DMS114 treated with DMSO at 0.1 percent for 48 hours (cell line): ENCODE measurements at regions not wholly inside any gene's neighbourhood (a gene's known extent, or its start where the extent isn't known, plus 50 kb on each side); places are given as distances from the start of the nearest gene placed in this dataset.

ENCODE experiments used
- DNase-seq: peaks from one replicate; lab custom pipeline; 2025; ENCODE audit not compliant: unreplicated experiment; lab: John Stamatoyannopoulos, UW

DNA sequence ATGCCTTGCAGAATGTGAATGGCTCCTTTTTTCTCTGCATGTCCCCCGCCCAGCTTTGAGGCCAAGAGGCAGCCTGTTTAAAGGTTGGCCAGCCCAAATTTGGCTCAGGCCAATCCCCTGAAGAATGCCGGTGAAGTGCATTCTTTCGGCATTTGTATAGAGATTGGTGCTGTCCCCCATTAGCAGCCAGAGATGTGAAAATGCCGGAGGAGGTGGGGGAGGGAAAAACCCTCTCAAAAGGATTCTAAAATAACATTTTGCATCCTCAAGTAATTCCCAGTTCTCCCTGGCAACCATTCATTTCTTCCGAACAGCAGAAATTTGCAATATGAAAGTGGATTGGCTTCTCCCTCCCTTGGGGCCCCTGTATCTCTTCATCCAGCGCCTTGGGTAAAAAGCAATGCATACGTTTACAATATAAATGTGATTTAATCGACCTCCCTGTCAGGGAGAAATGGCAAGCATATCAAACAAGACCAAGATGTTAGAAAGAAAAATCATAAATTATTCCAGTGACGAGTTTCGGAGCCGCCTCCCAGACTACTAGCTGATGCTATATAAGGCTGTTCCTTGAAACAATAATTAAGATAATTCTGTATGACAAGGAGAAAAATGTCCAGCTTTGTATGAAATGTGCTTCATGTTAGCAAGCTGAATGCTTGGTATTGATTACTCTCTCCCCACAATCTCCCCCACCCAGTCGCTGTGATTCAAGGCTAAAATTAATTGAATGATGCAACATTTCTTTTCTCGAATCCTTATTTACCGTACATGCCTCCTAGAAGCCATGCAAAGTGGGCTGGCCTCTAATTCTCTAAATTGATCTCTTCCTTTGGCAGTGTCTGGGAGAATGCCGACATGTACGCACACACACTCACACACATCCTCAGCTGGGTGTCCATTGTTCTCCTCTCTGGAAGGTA lies 323.7 kb downstream of the RPS24 start:
- DNase-seq = no peak

DNA sequence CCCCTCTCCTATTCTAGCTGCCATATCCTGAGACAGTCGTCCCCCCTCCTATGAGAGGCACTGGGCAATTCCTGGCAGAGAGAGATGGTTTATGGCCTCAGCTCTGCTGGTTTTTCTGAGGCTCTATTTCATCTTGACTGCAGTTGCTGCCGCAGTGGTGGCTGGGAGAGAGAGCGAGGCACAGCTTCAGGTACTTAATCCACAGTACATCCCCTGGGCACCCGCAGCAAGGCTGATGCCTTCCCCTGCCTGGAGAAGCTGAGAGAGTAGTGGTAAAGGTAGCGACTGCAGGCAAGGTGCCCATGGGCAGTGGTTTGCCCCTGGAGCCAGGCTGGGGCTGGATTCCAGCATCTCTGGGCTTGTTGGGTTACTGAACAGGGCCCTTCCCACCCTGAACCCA lies 324.7 kb downstream of the RPS24 start:
- no peak for DNase-seq

DNA sequence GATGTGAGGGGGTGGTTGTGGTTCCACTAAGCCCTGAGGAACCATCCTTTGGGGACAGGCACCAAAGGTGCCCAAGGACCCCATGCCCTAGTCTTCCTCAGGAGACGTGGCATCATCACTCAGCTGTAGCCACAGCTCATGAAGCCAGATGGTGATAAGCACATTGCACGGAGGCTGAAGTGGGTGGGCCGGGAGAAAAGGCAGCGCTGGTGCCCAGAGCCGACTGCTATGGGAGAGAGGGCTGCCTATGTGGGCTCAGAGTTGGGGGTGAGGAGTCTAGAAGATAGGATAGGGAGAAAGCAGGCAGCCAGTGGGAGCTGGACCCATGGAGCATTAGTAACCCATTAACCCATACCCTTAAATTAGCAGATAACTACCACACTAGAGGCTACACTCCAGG lies 325.3 kb downstream of the RPS24 start:
- DNase-seq = no peak

DNA sequence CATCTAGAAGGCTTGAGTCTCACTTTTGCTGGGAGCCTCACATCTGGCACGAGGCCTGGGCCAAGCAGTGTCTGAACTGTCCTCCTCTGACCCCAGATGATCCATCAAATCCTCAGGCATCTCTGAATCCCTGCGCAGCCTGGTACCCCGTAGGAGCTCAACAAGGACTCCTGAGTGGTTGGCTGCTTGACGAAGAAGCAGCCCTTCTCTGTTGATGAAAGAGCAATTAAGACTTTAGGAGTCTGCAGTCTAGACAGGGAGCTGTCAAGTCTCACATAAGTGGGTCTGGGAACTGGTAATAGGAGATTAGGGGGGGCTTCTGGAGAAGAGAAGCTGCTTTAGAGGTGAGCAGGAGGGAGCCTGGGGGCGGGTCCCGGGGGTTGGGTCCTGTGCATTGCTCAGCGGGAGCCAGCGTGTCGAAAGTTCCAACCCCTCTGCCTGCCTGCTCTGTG lies 326.0 kb downstream of the RPS24 start:
- DNase-seq = no peak

DNA sequence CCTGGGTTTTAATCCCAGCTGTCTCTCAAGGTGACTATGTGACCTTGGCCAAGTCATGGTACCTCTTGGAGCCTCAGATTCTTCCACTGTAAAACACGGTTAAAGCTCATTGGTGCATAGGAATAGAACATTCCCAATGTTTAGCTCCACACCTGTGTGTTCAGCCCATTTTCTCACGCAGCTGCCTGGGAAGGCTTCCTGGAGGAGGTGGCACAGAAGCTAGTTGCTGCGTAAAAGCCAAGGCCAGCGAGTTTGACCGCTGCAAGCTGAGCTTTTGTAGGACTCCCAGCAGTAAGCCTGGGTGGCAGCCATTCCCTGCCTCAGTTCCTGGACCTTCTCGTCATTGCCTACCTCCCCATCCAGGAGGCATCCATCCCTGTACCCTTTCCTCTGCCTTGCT lies 326.6 kb downstream of the RPS24 start:
- no peak for DNase-seq

DNA sequence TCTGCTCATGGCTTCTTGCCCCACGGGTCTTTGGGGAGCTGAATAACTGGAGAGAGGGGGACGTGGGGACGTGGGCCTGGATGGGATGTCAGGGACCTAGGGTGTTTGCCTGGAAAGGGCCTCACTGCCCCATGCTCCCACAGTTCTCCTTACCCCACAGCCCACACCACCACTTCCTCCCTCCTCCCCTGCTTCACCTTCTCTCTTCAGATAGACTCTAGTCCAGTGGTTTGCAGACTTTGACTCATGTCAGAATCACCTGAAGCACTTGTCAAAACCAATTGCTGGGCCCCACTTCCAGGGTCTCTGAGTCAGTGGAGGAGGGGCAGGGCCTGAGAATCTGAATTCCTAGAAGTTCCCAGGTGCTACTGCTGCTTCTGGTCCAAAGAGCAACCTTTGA lies 327.4 kb downstream of the RPS24 start:
- no peak for DNase-seq

DNA sequence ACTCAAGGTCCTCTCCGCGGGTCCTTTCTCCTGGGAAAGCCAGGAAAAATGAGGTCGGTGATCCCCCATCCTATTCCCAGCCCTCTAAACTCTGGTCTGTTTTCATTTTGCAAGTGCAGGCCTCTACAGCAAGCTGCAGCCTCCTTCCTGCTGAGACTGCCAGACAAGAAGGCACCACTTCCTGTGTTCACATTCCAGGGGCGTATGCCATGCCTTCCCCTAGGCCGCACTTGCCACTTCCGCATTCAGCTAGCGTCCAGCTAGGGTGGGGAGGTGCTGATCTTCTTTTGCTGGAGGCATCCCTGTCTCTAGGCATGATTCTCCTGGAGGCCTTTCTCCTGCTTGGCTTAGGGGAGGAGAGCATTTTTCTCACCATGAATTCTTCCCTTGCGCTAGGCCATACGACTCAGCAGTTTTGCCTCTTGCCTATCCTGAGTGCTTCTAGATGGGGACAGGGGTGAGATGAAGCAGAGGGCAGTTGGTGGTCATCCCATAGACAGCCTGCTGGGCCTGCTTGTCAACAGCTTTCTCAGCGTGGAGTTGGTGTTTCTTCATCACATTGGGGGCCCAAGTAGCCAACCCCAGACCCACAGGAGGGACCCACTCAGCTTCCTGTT lies 328.9 kb downstream of the RPS24 start:
- DNase-seq = no peak

DNA sequence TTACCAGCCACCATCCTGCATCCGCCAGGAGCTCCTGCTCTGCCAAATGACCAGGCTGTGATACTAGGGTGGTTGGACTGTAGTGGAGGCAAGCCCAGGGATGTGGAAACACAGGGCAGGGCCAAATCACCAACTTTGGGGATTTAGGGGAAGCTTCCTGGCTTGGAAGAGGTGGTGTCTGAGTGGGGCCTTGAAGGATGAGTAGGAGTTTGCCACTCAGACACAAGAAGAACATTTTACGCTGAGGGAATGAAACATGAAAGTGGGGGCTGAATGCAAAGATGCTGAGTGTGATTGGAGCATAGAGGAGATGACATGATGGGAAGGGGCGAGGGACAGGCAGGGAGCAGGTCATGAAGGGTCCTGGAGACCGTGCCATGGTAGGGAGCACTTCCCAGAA lies 329.5 kb downstream of the RPS24 start:
- no peak for DNase-seq

DNA sequence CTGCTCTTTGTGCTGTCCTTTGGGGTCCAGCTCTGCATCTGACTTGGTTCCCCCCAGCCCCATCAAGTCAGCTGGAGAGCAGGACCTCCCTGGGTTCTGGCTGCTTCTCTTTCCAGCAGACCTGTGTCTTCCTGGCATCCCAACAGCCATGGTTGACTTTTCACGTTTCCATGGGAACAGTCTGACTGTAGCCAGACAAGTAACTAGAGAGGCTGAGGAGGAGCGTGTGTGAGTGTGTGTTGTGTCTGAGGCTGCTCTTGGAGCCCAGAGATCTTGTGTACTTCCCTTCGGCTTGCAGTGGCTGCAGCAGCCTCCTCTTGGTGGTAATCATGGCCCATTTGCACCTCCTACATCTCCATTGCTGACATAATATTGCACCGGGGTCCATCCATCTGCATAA lies 332.0 kb downstream of the RPS24 start:
- DNase-seq = no peak

DNA sequence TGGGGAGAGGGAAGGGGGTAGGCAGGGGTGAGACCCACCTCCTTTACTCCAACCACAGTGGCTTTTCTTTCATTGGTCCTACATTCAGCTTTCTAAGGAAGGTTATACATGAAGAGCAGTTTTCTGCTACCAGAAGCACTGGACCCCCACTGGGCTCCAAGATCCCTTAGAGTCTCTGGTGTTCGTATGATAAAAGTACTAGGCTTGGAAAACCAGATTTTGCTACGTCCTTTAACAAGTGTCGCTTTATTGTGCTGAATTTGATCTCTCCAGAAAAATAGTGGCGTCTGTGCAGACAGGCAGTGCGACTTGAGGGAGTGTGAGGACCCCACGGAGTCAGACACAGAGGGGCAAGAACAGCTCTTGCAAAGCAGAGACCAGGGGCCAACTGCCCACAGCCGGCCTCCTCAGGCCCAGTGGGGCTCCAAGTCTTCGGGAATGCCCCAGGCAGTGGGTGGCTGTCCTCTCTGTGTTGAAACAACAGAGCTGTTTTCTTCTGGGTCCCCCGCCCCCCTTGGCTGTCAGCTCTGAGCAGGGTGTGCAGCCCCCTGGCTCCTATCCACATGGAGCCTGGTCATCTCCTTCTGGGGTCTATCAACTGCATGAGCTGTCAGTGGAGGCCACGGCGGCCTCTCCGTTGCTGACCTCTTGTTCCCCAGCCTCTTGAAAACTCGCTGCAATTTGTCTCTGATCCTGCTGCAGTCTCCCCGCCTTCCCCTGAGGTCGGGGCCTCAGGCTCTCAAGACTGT lies 333.2 kb downstream of the RPS24 start:
- no peak for DNase-seq

DNA sequence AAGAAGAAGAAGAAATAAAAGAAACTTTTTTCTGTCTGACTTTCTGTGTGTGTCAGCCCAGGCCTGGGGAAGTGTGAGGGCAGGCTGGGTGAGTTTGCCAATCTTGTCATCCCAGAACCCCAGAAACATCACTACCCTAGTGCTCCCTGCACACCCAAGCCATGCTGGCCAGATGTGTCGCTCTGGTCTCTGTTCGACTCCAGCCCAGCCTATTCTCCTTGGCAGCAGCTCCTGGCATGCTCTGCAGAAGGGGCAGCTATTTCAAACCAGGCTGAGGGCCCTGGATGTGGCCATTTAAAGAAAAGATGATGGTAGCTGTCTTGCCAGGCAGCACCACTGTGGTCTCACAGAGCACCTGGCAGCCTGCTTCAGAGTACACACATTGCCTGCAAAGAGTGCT lies 334.1 kb downstream of the RPS24 start:
- DNase-seq = no peak

DNA sequence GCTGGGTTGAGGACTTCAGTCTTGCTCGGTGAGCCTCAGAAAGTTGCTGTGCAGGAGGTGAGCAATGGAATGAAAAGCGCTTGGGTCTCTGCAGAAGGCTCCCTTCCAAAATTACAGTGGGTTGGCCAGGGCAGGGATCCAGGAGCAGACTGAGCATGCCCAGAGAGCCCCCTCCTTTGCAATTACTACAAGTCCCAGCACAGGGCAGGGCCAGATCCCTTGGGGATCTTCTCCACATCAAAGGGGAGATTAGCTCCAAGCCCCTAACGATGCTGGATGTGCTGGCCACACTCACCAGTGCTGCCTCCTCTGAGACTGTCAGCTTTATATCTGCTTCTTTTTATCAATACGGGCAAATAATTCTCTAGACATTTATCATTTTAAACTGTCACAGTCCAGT lies 337.5 kb downstream of the RPS24 start:
- no peak for DNase-seq

DNA sequence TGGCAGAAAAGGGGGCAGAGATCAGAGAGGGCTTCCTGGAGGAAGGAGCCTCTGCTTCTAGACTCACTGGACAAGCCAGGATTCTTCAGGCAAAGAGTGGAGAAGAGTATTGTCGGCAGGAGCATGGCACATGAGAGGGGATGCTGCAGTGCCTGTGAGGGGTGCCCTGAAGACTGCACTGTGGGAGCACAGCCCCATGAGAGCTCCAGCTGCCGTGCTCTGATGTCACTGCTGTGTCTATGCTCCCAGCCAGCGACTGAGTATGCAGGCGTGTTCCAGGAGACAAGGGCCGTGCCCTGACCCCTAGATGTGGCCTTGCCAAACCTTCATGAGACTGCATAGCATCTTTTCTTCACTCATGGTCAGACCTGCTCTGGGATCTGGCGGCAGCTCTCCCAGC lies 339.1 kb downstream of the RPS24 start:
- DNase-seq = no peak

DNA sequence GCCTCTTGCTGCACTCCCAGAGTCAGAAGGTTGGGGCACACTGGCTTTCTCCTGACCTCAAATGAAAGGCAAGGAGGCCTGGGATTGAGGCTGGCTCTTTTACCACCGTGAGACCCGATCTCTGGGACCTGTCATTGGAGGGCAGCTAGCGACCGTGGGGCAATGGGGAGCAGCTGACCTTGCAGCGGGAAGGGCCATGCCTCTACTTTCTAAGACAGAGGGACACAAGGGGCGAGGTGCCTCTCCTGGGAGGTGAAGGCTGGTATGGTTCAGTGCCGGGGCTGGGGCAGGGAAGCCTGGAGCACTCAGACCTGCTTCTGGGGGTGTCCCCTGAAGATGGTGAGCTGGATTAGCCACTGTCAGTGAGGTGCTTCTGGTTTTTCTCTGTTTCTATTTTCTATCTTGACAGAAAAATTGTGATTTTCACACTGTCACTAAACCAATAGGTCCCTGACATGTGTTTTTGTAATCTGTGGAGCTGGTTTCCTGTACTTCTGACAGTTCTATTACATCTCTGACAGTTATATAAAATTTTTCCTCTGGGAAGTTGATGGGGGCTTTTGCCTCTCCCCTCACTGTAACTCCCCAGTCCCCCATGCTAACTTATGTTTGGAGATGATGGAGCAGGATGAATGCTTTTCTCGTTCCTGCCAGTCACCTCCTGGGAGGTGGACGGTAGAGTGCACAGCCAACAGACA lies 340.8 kb downstream of the RPS24 start:
- DNase-seq = no peak

DNA sequence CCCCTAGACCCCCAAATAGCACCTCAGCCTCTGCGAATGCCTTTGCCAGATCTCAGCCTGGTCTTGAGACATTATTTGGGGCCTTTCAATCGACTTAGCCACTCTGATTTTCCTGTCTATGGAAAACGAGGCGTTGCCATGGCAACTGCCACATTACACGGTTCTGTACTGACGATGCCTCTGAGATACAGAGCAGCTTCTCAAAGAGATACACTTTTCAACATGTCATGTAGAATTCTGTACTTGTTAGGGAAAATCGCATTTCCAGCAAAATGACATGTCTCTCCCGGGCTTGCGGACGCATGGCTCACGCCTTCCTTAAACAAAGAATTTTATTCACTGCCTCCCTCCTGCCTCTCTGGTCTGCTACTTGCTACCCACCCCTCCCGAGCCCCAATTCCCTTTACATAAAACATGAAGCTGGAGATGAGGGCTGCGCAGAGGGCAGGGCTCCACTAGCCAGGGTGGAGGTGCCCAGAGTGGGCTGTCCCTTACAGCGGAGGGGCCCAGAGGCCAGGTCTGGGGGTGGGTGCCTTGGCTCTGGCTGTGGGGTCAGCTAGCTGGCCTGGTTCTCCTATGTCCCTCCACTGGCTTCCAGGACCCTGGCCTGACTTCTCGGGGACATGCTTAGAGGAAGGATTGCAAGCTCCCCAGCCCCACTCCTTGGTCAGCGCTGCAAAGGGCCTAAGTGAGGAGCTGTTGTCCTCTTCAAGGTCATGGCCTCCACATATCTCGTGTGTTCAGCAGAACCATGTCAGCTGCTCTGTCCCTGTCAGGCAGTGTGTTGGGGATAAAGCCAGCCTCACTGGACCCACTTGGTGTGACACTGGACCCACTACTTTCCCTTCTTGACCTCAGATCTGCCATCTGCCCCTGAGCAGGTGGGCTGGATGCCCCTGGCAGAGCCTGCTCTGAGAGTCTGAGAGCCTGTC lies 342.5 kb downstream of the RPS24 start:
- no peak for DNase-seq

DNA sequence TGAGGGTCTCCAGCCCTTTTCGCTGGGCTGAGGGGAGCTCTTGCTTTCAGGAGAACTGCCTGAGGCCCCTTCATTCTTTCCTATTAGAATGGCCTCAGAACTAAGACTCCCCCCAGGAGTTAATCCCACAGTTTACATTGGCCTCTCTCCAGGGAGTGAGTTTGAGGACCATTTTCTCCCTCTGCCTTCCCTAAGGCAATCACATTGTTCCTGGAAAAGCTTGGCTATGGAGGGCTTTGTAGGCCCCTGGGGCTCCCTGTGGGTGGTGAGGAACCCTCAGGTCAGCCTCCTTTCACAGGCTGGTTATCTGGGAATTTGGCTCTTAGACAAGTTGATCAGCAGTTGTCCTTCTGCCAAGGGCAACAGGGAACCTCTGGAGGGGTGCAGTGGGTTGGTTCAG lies 343.7 kb downstream of the RPS24 start:
- no peak for DNase-seq

DNA sequence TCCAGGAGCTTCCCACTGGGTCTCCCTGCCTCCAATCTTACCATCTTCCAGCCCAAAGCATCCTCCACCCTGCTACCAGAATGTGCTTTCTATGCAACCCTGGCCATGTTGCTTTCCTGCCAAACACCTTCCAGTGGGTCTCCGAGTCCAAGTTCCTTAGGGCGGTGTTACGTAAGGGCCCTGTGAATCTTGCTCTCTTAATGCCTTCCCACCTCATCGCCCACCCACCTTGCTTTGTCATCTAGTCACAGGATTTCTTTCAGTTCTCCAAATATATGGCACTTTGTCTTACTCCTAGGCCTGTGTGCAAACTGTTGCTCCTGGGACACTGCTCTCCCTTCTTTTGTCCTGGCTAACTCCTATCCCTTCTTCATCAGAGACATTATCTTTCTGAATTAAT lies 344.5 kb downstream of the RPS24 start:
- DNase-seq = no peak

DNA sequence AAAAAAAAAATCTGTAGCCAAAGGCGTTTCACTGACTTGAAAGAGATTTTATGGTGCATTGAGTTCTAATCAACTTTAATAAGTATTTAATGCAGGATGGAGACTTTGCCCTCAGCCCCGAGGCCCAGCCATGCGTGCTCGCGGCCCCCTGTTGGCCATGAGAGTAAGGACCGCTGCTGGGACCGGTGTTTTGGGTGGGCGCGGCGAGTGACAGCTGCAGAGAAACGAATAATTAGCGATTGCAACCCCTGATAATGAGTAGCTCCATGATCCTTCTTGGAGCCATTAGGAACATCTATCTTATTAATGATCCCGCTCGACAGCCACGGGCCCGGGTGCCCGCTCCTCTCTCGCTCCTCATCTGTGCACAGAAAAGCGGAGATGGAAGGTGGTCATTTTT lies 347.4 kb downstream of the RPS24 start:
- DNase-seq = no peak

DNA sequence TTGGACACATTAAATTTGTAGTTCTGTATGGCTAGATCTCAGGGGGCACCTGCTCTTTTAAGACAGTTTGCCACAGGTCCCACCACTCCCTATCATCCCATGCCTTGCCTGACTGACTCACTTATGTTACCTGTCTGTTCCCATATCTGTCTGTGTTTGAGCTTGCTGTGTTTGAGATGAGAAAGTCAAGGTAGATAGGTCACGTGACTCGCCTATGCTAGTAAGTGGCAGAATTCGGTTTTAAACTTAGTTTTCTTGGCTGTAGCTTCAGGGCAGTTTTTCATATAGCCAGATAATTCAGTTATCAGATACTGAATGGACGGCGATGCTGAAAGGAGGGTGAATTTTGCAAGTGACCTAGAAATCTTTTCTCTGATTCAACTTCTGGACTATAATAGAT lies 348.4 kb downstream of the RPS24 start:
- no peak for DNase-seq

DNA sequence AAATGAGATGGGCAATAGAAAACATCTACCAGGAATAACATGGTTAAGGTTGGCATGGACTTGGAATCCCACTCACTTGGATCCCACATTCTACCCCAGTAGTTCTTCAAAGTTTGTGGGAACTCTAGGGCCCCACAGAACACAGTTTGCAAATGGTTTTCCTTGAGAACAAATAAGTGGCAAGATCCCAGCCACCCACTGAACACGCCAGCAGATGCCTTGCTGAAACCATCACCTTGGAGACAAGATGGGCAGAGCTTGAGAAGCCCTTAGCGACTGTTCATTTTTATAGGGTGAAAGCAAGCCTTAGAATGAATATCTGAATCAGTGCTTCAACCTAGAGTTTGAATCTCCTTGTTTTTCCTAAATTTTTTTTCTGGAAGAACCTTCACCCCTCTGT lies 349.1 kb downstream of the RPS24 start:
- DNase-seq = no peak
